HG03521 (cell line): ENCODE measurements at regions not wholly inside any gene's neighbourhood (a gene's known extent, or its start where the extent isn't known, plus 50 kb on each side); places are given as distances from the start of the nearest gene placed in this dataset.
"Not testable (repeated sequence)": the region's sequence is repeated elsewhere in the genome, so short reads cannot be mapped to it uniquely, and the experiment has no call there.

Source experiments
- ATAC-seq: cut with Tn5 transposase; IDR thresholded peaks from one replicate; pipeline ENCODE4 v1.9.1; 2021; ENCODE audit warnings: mild to moderate bottlenecking, moderate library complexity; ENCODE audit not compliant: unreplicated experiment

GRCh38 chr18:4557502-4557901 lies 102.4 kb upstream of the DLGAP1 start:
- no peak for ATAC-seq

GRCh38 chr18:4551001-4551360 lies 95.9 kb upstream of the DLGAP1 start:
- no peak for ATAC-seq

DNA sequence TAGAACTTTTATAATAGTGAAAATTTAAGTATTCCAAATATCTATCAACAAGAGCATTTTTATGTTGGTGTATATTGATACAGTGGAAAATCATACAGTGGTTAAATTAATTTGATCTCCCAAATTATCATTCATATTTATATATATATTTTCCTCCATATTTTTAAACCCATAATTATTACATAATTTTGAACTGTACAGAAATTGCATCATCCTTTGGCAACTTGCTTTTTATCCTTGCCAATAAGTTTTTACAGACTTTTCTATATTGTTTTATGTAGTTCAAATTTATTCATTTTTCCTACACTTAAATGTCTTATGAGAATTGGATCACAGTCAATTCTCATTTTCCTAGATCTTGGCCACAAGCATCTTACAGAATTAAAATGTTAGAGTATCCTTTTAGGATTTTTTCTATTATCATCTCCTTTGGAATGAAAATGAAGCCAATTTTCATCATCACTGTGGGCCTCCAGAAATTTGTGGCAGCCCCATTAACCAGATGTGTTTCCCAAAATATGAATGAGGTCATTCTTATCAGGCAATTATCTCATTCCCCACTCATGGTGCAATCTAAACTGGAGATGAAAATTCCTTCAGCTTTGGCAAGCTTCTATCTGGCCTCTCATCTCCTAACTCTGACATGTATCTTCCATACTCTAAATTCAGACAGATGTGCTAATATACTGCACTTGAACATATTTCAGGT lies 94.2 kb upstream of the DLGAP1 start:
- ATAC-seq, result no peak

DNA sequence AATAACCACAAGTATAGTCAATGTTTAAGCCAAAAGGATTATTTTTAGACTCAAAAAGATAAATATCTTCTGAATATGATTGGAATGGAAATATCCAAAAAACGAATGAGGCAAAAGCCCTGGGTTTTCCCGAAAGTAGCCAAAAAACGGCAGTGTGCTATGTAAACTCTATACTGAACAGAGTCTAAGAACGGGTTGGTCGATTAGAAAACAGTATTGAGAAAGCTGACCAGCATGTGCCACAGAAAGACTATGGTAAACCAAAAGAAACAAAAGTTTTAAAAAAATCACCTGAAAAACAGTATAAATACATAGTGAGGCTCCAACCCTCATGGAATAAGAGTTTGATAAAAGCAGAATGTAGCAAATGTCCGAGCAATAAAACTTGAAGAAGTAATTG lies 92.0 kb upstream of the DLGAP1 start:
- no peak for ATAC-seq

- no peak for ATAC-seq
Measured at GRCh38 chr18:4544142-4544541, 89.0 kb upstream of the DLGAP1 start.

DNA sequence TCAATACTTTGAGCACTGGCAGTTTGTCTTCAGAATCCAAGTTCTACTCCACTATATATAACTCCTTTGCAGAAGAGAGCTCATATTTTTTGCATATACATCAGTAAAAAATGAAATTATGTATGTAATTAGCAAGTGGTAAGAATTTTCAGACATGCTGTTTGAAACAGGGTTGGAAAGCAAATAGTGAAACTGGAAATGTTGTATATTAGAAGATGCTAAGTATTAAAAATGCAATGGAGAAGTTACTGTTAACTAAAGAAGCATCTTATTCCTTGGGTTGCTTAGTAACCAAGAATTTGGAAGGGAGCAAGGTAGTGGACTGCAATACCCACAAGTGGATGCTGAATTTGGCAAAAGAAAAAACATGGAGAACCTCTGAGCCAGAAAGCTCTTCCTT lies 88.6 kb upstream of the DLGAP1 start:
- ATAC-seq, result no peak

DNA sequence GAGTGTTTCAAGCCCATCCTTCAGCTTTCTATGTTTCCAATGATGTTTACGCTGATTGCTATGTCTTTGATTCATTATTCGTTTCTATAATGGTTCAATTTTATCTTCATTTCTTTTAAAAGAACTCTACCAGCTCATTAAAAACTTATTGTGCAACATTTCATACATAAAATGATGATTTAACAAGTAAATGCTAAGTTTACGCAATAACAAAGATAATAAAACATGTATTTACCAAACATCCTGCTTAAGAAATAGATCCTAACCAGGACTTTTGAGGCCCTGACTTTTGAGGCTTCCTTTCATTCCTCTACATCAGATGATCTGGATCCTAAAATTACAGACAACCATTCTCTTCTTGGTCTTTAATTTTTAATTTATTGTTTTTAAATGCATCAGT lies 86.5 kb upstream of the DLGAP1 start:
- ATAC-seq, result no peak

GRCh38 chr18:4536447-4536846 lies 81.3 kb upstream of the DLGAP1 start:
- no peak for ATAC-seq

DNA sequence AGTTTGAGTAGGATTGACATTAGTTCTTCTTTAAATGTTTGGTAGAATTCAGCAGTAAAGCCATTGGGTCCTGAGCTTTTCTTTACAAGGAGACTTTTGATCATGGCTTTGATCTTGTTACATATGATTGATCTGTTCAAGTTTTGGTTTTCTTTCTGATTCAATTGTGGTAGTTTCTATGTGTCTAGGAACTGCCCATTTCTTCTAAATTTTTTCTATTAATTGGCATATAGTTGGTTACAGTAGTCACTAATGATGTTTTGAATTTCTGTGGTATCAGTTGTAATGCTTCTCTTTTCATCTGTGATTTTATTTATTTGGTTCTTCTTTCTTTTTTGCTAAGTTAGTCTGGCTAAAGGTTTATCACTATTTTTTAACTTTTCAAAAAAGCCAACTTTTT lies 73.3 kb upstream of the DLGAP1 start:
- no peak for ATAC-seq

DNA sequence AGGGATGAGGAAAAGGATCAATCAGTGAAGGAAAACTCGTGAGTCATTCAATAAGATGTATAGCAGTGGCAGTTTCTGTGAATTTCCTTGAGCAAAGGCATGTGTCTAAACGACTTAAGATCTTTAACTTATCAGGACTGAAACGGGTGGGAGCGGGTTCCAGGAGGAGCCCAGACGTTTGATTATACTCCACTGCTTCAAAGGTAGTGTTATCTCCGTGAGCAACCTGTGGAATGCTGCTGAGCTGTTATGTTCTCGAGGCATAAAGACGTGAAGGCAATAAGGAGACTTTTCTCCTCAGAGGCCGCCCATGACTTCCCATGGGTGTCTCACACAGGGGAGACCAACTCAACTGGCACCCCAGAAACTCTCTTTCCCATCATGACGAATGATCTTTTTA lies 72.7 kb upstream of the DLGAP1 start:
- ATAC-seq, result not testable (repeated sequence)

DNA sequence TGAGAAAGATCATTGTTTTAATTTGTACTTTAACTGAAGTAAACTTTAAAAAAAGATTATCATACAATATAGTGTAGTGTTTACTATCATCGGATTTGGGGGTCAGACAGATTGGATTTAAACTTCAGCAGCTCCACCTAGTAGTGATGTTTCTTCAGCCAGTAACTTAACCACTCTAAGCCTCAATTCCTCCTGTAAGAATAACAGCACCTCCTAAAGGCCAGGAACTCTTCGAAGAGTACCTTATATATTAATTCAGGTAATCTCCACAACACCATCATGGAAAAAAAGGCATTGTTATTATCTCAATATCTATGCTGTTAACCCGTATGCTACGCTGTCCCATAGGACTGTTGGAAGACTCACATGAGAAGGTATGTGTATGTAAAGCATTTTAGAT lies 69.0 kb upstream of the DLGAP1 start:
- ATAC-seq, result no peak

DNA sequence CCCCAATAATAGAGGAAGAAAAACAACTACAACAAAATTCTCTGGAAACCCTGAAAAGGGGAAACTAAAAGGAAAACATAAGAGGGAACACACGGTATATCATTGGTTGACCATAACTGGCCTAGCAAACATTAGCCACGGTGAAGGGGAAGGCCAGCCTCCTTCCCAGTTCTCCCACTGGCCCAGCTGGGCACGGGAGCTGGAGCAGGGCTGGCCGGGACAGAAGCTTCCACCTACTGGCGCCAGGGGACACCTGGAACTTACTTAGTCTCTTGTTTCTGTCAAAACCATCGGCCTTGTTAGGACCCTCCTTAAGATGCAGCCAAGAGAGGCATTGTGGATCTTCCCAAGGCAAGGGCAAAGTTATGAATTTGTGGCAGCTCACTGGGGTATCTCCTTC lies 56.1 kb upstream of the DLGAP1 start:
- no peak for ATAC-seq

DNA sequence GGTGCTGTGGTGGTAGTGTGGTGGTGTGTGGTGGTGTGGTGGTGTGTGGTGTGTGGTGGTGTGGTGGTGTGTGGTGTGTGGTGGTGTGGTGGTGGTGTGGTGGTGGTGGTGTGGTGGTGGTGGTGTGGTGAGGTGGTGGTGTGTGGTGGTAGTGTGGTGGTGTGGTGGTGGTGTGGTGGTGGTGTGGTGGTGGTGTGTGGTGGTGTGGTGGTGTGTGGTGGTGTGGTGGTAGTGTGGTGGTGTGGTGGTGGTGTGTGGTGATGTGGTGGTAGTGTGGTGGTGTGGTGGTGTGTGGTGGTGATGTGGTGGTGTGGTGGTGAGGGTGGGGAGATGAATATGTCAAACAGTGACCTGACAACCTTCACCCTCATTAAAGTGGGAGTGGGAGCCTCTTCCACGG lies 55.6 kb upstream of the DLGAP1 start:
- ATAC-seq, result no peak

- no peak for ATAC-seq
Measured at GRCh38 chr18:4510160-4510559, 55.1 kb upstream of the DLGAP1 start.
